SK-N-MC (cell line): ENCODE measurements at regions not wholly inside any gene's neighbourhood (a gene's known extent, or its start where the extent isn't known, plus 50 kb on each side); places are given as distances from the start of the nearest gene placed in this dataset.

ENCODE experiments used
- DNase-seq: peaks from one replicate; pipeline ENCODE4 v3.0.0-alpha.2; 2011; ENCODE audit warnings: low read depth, low spot score
- H3K27ac ChIP-seq: fragments of 200-600 bp; sonication (generic); 2 replicates; pipeline ENCODE4 v1.5.1; 2016; ENCODE audit warnings: mixed run types
- H3K36me3 ChIP-seq: fragments of 200-600 bp; sonication (generic); 2 replicates; pipeline ENCODE4 v1.6.1; 2017; ENCODE audit warnings: antibody characterized with exemption, low read length, mixed read lengths; ENCODE audit not compliant: insufficient read depth
- H3K4me3 ChIP-seq: fragments of 200-600 bp; sonication (generic); 2 replicates; pipeline ENCODE4 v1.5.1; 2016
- H3K9ac ChIP-seq: fragments of 200-600 bp; sonication (generic); 2 replicates; pipeline ENCODE4 v1.8.0; 2017; ENCODE audit warnings: mixed run types, mixed read lengths; ENCODE audit not compliant: insufficient read length
- H3K9me3 ChIP-seq: fragments of 200-600 bp; sonication (generic); 2 replicates; pipeline ENCODE4 v1.6.1; 2017; ENCODE audit warnings: low read depth, mild to moderate bottlenecking, antibody characterized with exemption, low read length, moderate library complexity, mixed read lengths
- EZH2 ChIP-seq: fragments of 200-600 bp; sonication (generic); IDR thresholded peaks from one replicate; pipeline ENCODE4 v1.6.1; 2017; ENCODE audit warnings: antibody characterized with exemption
- FOXP2 ChIP-seq: optimal IDR thresholded peaks from 2 replicates; pipeline ENCODE3; 2011; ENCODE audit warnings: mild to moderate bottlenecking, moderate library complexity; ENCODE audit not compliant: insufficient read depth; ENCODE audit errors: extremely low read length, control extremely low read depth
- POLR2AphosphoS5 ChIP-seq: IDR thresholded peaks from 2 replicates; pipeline ENCODE4 v1.6.1; 2012; ENCODE audit warnings: mild to moderate bottlenecking, low read depth, low read length, borderline replicate concordance

GRCh38 chr2:207216457-207216856, 50.7 kb upstream of the KLF7 start:
- Histone ChIP-seq H3K36me3 (no peaks in the 10 kb centered on the region), H3K9me3 (no peaks in the 10 kb centered on the region), H3K9ac (no peak overlapping the region), H3K4me3 (no peak overlapping the region), H3K27ac (no peak overlapping the region)
- TF ChIP-seq POLR2AphosphoS5: no peak
- no peak for TF ChIP-seq FOXP2
- no peak for TF ChIP-seq EZH2
- no peak for DNase-seq

- Histone ChIP-seq H3K9me3 (no peaks in the 10 kb centered on the region), H3K27ac (no peak overlapping the region), H3K36me3 (no peaks in the 10 kb centered on the region), H3K4me3 (no peak overlapping the region), H3K9ac (no peak overlapping the region)
- DNase-seq: no peak
- TF ChIP-seq EZH2 (no peak), POLR2AphosphoS5 (no peak), FOXP2 (no peak)
Observed at GRCh38 chr2:207217442-207217841, 51.7 kb upstream of the KLF7 start.

- DNase-seq: no peak
- Histone ChIP-seq H3K9ac (no peak overlapping the region), H3K36me3 (no peaks in the 10 kb centered on the region), H3K4me3 (no peak overlapping the region), H3K27ac (no peak overlapping the region), H3K9me3 (no peaks in the 10 kb centered on the region)
- no peak for TF ChIP-seq EZH2
- TF ChIP-seq FOXP2: no peak
- no peak for TF ChIP-seq POLR2AphosphoS5
Observed at GRCh38 chr2:207219081-207219630, 53.4 kb upstream of the KLF7 start.

GRCh38 chr2:207219676-207220501, 54.1 kb upstream of the KLF7 start:
- no peak overlapping the region for H3K4me3 ChIP-seq
- DNase-seq: no peak
- no peak overlapping the region for H3K9ac ChIP-seq
- H3K36me3 ChIP-seq: no peaks in the 10 kb centered on the region
- H3K9me3 ChIP-seq: no peaks in the 10 kb centered on the region
- no peak overlapping the region for H3K27ac ChIP-seq
- TF ChIP-seq FOXP2 (no peak), POLR2AphosphoS5 (no peak), EZH2 (no peak)

DNA sequence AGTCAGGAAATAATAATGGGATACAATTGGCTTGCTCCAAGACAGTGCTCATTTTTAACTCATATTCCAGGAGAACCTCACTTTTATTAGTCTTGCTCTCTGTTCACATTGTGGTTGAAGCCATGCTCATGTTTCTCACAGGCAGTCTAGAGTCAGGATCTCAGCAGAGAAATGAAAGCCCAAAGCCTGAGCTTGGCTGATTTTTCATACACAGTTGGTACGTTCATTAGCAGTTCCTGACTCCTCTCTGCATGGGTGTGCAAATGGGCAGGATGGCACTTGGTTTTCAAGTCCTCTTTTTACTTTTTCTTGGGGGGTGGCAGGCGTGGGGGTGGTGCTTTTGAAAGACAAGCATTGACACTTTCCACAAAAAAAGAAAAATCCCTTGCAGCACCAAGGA, 56.0 kb upstream of the KLF7 start:
- TF ChIP-seq EZH2 (no peak), FOXP2 (no peak), POLR2AphosphoS5 (no peak)
- H3K9ac ChIP-seq: no peak overlapping the region
- H3K27ac ChIP-seq: no peak overlapping the region

GRCh38 chr2:207223051-207223450, 57.3 kb upstream of the KLF7 start:
- no peak for DNase-seq
- TF ChIP-seq POLR2AphosphoS5: no peak
- TF ChIP-seq FOXP2: no peak
- no peak for TF ChIP-seq EZH2
- Histone ChIP-seq H3K27ac (no peak overlapping the region), H3K9me3 (no peaks in the 10 kb centered on the region), H3K36me3 (no peaks in the 10 kb centered on the region), H3K9ac (no peak overlapping the region), H3K4me3 (no peak overlapping the region)

More for the DNA sequence above, 56.0 kb upstream of the KLF7 start:
- no peak for DNase-seq
- H3K9me3 ChIP-seq: no peaks in the 10 kb centered on the region
- H3K4me3 ChIP-seq: no peak overlapping the region
- H3K36me3 ChIP-seq: no peaks in the 10 kb centered on the region

DNA sequence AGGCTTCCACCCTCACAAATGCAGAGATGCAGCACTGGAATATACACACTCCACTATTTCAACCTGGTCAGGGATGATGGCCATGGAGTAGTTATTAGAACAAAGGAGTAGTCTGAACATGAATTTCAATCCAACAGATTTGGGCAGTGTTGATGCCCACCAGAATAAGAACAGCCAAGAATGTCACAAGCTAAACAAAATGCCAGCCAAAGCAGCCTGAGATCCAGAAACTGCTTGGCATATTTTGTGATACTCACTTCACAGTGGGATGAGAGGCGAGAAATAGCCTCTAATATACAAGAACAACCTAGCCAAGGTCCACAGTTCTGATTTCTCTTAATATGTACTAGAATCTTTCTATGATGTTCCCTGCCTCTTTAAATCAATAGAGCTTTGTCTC, 58.6 kb upstream of the KLF7 start:
- TF ChIP-seq FOXP2 (no peak), POLR2AphosphoS5 (no peak), EZH2 (no peak)
- no peak overlapping the region for H3K4me3 ChIP-seq
- no peak overlapping the region for H3K27ac ChIP-seq
- DNase-seq: no peak
- no peaks in the 10 kb centered on the region for H3K9me3 ChIP-seq
- H3K36me3 ChIP-seq: no peaks in the 10 kb centered on the region
- H3K9ac ChIP-seq: no peak overlapping the region

- Histone ChIP-seq H3K9ac (no peak overlapping the region), H3K9me3 (no peaks in the 10 kb centered on the region), H3K4me3 (no peak overlapping the region), H3K27ac (no peak overlapping the region), H3K36me3 (no peaks in the 10 kb centered on the region)
- no peak for TF ChIP-seq EZH2
- TF ChIP-seq FOXP2: no peak
- DNase-seq: no peak
Observed at GRCh38 chr2:207224791-207225482, 59.2 kb upstream of the KLF7 start.
